Right renal cortex interstitium (tissue), 3 donors: ENCODE measurements at regions not wholly inside any gene's neighbourhood (a gene's known extent, or its start where the extent isn't known, plus 50 kb on each side); places are given as distances from the start of the nearest gene placed in this dataset.
"Not testable (repeated sequence)": the region's sequence is repeated elsewhere in the genome, so short reads cannot be mapped to it uniquely, and the experiment has no call there.

Experiments
- DNase-seq, 3 donors: peaks; one replicate each; pipeline ENCODE4 v3.0.0-alpha.2; 2013; ENCODE audit warnings: low read depth in 3 of 3, low spot score in 2 of 3

DNA sequence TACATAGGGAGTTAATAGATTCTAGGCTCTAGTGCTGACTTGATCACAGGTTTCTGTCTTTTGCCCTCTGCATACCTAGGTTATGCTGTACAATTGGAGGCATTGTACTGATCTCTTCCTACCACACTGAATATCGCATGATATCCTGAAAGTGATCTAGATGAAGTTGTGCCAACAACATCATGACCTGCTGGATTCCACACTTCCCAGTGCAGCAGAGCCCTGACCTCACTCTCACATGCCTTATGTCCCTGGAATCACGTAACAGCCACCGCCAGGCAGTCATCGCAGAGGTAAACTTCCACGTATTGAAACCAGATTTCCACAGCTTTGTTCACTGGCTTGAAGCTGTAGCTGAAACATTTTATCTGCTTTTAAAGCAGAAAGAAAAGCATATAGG, 214.0 kb downstream of the ANKRD30B start:
- DNase-seq: no peak

GRCh38 chr18:14962626-14963025, 214.7 kb downstream of the ANKRD30B start:
- DNase-seq: no peak

- DNase-seq: no peak
Observed at GRCh38 chr18:14963246-14963645, 215.3 kb downstream of the ANKRD30B start.

DNA sequence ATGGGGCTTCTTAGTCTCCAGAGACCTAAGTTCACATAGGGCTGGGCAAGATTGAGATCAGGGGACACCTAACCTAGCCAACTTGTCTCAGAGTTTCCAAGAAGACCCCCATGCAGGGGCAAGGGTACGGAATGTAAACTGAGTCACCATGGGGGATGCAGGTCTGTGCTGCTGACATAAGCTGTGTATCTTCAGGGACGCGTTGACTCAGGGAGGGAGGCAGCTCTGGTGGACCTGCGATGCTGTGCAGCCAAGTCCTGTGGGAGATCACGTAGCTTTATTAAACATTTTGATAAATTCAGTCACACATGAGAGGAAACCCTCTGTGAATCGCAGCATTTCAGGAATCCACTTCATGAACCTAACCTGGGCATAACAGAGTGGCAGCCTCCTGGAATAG, 216.0 kb downstream of the ANKRD30B start:
- no peak for DNase-seq

DNA sequence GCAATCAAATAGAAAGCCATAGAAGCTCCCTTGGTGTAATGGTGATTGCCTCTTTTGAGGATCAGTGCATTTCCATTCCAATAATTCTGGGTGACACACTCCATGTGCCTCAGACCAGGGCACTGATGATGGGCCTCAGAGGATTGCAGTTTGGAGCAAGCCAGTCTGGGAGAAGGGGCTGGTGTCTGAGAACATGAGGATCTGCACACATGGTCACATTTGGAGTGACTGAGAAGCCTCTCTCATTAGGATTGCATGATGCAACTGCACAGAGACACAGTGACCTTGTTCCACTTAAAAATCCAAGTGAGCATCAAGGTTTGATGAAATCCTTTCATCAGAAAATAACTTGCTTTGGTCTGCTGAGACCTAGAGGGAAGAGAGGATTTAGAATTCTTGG, 216.4 kb downstream of the ANKRD30B start:
- no peak for DNase-seq

DNA sequence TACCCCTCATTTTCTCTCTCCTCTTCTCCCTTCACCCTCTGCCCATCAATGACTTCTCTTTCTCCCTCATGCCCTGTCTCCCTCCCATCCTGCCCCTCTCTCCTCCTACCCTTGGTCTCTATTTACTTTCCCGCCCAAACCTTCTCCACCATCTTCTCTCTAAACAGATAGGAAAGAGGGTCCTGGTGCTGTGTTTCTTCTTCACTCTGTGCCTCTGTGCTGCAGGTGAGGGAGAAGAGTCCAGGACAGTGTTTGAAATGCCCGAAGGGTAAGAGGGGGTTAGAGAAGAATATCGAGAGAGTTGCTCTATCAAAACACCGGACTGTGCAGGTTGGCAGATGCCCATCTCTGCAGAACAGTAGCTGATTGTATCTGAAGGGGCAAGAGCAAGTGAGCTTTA, 217.0 kb downstream of the ANKRD30B start:
- DNase-seq: not testable (repeated sequence)

DNA sequence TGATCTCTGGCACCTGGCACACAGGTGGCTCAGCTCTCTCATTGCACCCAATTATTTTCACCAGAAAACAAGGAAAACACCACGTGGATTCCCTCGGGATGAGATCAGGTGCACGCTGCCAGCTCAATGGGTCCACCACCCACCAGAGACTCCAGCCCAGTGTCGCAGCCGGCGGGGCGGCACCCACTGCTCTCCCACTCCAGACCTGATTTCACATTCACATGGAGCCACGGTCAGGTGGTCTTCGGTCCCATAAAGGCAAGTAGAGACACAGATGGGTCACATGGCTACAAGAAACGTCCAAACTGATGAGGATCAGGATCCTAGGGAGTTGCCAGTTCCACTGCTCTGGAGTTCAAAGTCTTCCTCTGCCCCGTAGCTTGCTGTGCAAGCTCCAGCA, 217.6 kb downstream of the ANKRD30B start:
- no peak for DNase-seq

GRCh38 chr18:14967246-14967645, 219.3 kb downstream of the ANKRD30B start:
- DNase-seq: not testable (repeated sequence)

DNA sequence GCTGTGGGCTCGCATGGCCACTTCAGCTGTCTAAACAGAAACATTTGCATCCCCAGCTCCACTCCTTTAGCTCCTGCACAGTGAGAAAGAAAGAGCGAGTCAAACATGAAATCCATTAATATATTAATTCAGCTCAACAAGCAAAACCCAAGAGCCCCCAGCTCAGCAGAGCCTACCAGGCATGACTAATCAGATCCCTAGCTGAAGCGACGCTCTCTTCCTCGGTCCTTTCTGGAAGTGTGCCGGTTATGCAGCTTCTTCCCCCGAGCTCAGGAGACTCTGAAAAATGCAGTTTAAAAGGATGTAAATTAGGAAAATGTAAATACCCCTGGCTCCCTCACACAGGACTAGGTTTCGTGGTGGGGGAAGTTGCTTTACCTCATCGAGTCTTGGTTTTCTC, 221.5 kb downstream of the ANKRD30B start:
- no peak for DNase-seq

DNA sequence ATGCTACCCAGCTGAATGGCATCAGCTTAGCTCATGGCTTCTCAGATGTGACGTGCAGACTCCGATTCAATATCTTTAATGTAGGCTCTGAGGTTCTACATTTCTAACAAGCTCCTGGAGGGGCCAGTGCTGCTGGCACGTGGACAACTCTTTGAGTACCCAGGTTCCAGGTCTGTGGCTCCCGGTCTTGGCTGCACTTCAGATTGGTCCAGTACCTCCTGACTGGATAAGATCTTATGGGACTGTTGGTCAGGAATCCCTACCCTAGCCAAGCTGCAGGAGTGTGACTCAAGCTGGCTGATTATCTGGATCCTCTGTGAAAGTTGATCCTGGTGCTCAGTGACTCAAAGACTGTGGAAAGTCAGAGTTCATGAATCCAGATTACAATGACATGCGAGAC, 222.1 kb downstream of the ANKRD30B start:
- no peak for DNase-seq

DNA sequence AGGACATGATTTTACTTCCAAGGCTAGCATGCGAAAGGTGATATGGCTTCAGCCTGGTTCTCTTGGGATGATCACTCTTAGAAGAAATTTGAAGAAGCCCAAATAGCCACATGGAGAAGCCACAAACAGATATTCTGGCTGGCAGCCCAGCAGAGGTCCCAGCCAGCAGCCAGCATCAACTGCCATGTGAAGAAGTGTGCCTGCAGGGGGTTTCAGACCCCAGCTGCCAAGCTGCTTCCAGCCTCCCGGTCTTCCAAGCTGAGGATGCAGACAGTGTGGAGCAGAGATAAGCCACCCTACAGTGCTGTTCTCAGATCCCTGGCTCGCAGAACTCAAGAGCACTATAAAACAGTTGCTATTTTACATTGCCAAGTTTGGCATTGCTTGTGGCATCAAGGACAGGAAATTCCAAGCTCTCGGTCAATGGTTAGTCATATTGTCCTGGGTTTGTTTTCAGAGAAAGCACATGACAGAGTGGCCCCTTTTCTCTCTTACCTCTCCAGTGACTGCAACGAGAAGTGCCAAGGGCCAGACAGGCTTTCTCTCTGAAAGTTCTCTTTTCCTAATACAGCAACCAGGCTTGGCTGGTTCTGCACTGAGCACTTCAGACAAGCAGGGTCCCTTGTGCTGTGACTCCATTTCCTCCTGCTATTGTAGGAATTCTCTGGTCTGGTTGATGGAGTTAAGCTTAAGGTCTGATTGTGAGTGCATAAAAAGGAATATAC, 223.7 kb downstream of the ANKRD30B start:
- no peak for DNase-seq

DNA sequence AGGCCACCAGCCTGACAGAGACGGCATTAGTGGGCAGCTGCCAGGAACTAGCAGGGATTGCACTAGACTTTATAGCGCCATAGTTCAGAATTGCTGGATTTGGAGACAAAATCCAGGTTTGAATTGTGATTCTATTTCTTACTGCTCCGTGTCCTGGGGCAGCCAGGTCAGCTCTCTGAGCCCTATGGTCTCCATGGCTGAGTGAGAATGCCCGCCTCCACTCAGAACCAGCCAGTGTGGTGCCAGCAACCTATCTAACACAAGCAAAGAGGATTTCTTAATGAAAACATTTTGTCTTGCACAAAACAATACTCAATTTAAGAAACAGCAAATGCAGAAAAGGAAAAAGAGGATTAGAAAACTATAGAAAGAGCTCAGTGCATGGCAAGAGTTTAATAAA, 225.4 kb downstream of the ANKRD30B start:
- not testable (repeated sequence) for DNase-seq

DNA sequence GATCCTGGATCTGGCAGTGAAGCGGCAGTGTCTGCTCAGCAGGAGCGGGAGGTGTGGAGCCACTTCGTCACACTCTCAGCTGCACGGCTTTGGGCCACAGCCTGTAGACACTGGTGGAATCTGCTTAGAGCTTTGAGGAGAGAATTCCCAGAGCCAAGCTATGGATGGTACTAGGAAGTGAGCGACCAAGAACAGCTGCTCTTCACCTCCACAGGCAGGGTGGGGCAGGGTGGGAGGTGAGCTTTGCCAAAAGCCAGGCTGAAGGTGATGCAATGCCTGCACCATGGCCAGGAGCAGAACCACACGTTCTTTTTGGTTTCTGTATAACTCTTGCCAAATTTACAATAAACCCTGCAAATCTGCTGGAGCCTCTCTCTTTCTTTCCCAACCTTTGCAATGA, 226.1 kb downstream of the ANKRD30B start:
- no peak for DNase-seq

GRCh38 chr18:14974576-14974975, 226.6 kb downstream of the ANKRD30B start:
- DNase-seq: no peak

GRCh38 chr18:14975431-14975830, 227.5 kb downstream of the ANKRD30B start:
- no peak for DNase-seq

GRCh38 chr18:14976736-14977430, 228.9 kb downstream of the ANKRD30B start:
- no peak for DNase-seq

- DNase-seq: no peak
Observed at GRCh38 chr18:14978191-14978590, 230.2 kb downstream of the ANKRD30B start.

GRCh38 chr18:14978962-14979535, 231.1 kb downstream of the ANKRD30B start:
- peak in 2 of 3 donors; percentile 4 to 36 for DNase-seq

GRCh38 chr18:14979875-14980274, 231.9 kb downstream of the ANKRD30B start:
- no peak for DNase-seq

GRCh38 chr18:14984531-14984930, 236.6 kb downstream of the ANKRD30B start:
- not testable (repeated sequence) for DNase-seq

GRCh38 chr18:14985291-14986013, 237.5 kb downstream of the ANKRD30B start:
- DNase-seq: not testable (repeated sequence)
